HUES64 (cell line): ENCODE measurements at regions not wholly inside any gene's neighbourhood (a gene's known extent, or its start where the extent isn't known, plus 50 kb on each side); places are given as distances from the start of the nearest gene placed in this dataset.

Experiments
- H3K27ac ChIP-seq: 2 replicates; pipeline ENCODE4 v1.7.0; 2013; ENCODE audit warnings: low read depth, low read length, inconsistent platforms
- H3K27me3 ChIP-seq: 2 replicates; pipeline ENCODE4 v1.6.1; 2013; ENCODE audit warnings: mild to moderate bottlenecking, low read length; ENCODE audit not compliant: insufficient read depth
- H3K36me3 ChIP-seq: 2 replicates; pipeline ENCODE4 v1.6.1; 2013; ENCODE audit warnings: mild to moderate bottlenecking, low read length; ENCODE audit not compliant: insufficient read depth
- H3K4me1 ChIP-seq: 2 replicates; pipeline ENCODE4 v1.6.1; 2013; ENCODE audit warnings: mild to moderate bottlenecking, low read length, moderate library complexity; ENCODE audit not compliant: insufficient read depth
- H3K4me3 ChIP-seq: 2 replicates; pipeline ENCODE4 v1.5.1; 2013; ENCODE audit warnings: mild to moderate bottlenecking, low read length, moderate library complexity
- H3K9ac ChIP-seq: 2 replicates; pipeline ENCODE4 v1.6.1; 2013; ENCODE audit warnings: mild to moderate bottlenecking, low read depth, low read length
- H3K9me3 ChIP-seq: 2 replicates; pipeline ENCODE4 v1.6.1; 2013; ENCODE audit warnings: low read depth, low read length; ENCODE audit not compliant: insufficient read depth
- WGBS: fragments of 150-250, 120-280 bp; methylation state at CpG from one replicate; pipeline ENCODE4 v1.1.7; 2013; ENCODE audit warnings: missing lambda C conversion rate; 5-methylcytosine and 5-hydroxymethylcytosine counted together

DNA sequence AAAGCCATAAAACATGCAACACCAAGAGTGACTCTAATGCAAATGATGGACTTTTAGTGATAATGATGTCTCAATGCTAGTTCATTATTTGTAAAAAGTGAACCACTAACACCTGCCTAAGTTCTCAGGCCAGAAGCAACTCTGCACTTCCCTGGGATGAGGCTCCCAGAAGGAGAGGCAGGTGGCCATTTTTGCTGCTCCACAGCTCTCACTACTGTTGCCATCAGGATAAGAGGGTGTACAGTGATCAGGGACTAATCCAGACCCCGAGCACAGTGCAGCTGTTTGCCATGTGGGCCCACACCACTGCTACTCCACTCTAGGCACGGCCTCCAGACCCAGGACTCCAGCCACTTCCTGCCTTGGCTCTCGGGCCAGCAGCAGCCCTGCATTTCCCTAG is 828.3 kb upstream of the MIR17HG start:
- no peak overlapping the region for H3K27ac ChIP-seq
- H3K9me3 ChIP-seq, result peaks cover 7% of the 10 kb centered on the region; the same call in 1 of the 2 replicates
- H3K4me3 ChIP-seq, result no peak overlapping the region
- no peaks in the 10 kb centered on the region for H3K36me3 ChIP-seq
- H3K27me3 ChIP-seq, result no peaks in the 10 kb centered on the region
- 45% methylated on average over 3 of the region's 3 CpGs for WGBS
- H3K4me1 ChIP-seq, result no peaks in the 10 kb centered on the region
- no peak overlapping the region for H3K9ac ChIP-seq

DNA sequence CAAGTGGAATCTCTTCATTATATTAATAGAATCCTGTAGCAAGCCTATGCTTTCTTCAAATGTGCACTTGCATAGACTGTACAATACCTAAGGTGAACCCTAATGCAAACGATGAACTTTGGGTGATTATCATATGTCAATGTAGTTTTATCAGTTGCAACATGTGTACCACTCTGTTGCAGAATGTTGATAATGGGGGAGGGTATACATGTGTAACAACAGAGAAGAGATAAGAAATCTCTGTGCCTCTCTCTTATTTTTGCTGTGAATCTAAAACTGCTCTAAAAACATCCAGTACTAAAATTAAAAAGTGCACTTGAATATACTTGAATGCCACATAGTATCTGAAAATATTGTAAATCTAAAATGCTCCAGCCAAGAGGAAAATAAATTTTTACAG is 820.8 kb upstream of the MIR17HG start:
- 94% methylated on average over 1 of the region's 1 CpG for WGBS
- H3K9me3 ChIP-seq, result 0 out of 2 replicates have a peak, but pooled peaks cover 3% of the 10 kb centered on the region
- no peaks in the 10 kb centered on the region for H3K4me1 ChIP-seq
- H3K4me3 ChIP-seq, result no peak overlapping the region
- no peak overlapping the region for H3K9ac ChIP-seq
- H3K27me3 ChIP-seq, result no peaks in the 10 kb centered on the region
- H3K36me3 ChIP-seq, result no peaks in the 10 kb centered on the region
- H3K27ac ChIP-seq, result no peak overlapping the region

DNA sequence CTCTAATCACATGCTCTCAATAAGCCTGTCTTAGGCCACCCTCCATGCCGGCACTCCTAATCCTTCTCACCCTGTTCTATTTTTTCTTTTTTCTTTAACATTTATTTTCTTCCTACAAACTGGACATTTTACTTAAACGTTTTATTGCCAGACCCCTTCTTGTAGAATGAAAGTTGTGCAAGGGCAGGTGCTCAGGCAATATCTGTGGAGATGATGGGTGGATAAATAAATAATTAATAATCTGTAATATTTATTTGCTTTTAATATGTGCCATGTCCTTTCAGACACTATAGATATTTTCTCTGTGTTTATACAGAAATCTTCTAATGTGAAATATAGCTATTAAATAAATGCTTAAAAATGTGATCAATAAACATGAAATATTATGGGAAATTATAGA is 815.7 kb upstream of the MIR17HG start:
- H3K4me3 ChIP-seq, result no peak overlapping the region
- H3K4me1 ChIP-seq, result no peaks in the 10 kb centered on the region
- WGBS, result 99% methylated on average over 2 of the region's 2 CpGs
- H3K27me3 ChIP-seq, result no peaks in the 10 kb centered on the region
- H3K9me3 ChIP-seq, result no peaks in the 10 kb centered on the region
- H3K9ac ChIP-seq, result no peak overlapping the region
- no peaks in the 10 kb centered on the region for H3K36me3 ChIP-seq
- no peak overlapping the region for H3K27ac ChIP-seq

DNA sequence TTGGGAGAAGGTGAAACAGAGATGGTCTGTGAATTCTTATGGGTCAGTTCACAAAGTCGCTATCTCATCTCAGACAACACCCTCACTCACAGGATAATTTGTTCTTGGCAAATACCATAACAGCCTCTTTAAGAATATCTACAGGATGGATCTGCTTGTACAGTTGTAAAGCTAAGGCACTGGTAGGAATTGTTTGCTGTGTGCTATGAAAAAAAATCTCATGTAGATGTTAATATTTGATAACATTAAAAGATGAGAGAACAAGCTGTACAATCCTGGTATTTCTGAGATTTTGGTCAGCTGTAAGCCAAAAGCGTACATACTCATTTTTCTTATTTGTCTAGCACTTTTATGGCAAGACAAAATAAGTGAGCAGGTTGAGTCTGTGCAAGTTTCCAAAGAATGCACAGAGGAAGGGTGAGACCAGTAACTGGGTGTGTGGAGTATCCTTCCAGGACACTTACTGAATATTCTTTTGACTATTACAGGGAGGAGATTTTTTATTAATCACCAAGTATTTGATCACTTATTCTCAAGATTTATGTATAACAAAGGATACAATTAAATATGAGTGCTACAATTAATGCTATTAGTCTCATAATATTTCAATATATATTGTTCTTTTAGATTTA is 814.5 kb upstream of the MIR17HG start:
- H3K27ac ChIP-seq, result no peak overlapping the region
- WGBS, result 100% methylated on average over 1 of the region's 2 CpGs

DNA sequence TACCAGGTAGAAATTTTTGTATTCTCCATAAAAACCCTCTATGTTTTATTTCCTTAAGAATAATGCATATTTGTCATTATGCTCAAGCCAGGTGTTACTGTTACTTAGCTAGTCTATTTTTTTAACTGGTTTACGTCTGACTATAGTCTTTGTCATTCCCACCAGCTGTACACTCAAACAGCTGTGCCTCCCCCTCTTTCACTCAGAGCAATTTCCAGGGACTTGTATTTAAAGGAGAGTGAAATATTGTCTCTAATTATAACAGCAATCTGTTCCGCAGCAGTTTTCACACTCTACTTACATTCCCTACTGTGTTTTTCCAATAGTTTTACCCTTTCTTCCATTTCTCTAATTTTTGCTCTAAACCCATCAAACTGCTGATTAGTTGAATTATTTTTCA is 813.6 kb upstream of the MIR17HG start:
- Histone ChIP-seq H3K27ac (no peak overlapping the region), H3K36me3 (no peaks in the 10 kb centered on the region), H3K4me1 (no peaks in the 10 kb centered on the region), H3K9ac (no peak overlapping the region), H3K4me3 (no peak overlapping the region), H3K9me3 (no peaks in the 10 kb centered on the region), H3K27me3 (no peaks in the 10 kb centered on the region)
- WGBS, result 100% methylated on average over 2 of the region's 2 CpGs

More for the DNA sequence above, 814.5 kb upstream of the MIR17HG start:
- no peaks in the 10 kb centered on the region for H3K4me1 ChIP-seq
- no peaks in the 10 kb centered on the region for H3K27me3 ChIP-seq
- no peaks in the 10 kb centered on the region for H3K9me3 ChIP-seq
- no peak overlapping the region for H3K9ac ChIP-seq
- no peaks in the 10 kb centered on the region for H3K36me3 ChIP-seq
- H3K4me3 ChIP-seq, result no peak overlapping the region

DNA sequence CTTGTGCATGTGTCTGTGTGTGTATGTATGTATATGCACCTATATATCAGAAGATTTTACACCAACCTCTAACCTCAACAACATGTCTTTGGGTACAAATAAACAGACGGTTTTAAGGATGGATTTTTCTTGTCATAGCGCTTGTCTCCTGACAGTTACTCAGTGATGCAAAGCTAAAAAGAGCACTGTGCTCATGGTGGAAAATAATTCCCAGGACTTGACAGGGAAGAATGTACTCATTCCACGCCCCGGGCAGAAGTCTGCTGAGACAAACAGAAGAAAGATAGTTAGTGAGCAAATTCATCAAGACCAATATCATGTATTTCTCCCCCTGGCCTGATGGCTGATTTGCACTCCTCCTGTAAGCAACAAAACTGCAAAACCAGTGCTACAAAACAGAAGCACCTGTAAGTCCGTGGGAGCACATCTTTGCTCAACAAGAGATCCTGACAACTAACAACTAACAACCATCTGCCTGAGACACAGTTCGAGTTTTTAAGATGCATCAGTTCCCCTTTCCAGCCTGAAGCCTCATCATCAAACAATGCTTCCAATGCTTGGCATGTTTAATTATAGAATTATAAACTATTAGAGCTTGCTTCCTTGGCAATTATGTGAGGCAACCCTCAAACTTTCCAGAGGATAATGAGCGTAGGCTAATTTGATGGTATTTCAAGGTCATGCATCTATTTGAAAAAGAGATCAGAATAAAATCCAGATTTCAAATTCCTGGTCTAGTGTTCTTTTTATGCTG is 812.7 kb upstream of the MIR17HG start:
- no peak overlapping the region for H3K27ac ChIP-seq
- no peaks in the 10 kb centered on the region for H3K4me1 ChIP-seq
- no peak overlapping the region for H3K9ac ChIP-seq
- H3K36me3 ChIP-seq, result no peaks in the 10 kb centered on the region
- no peaks in the 10 kb centered on the region for H3K9me3 ChIP-seq
- 98% methylated on average over 7 of the region's 7 CpGs for WGBS
- no peaks in the 10 kb centered on the region for H3K27me3 ChIP-seq
- H3K4me3 ChIP-seq, result no peak overlapping the region

GRCh38 chr13:90535421-90535820 is 812.1 kb upstream of the MIR17HG start:
- WGBS, result 96% methylated on average over 2 of the region's 2 CpGs

GRCh38 chr13:90538063-90538462 is 809.4 kb upstream of the MIR17HG start:
- Histone ChIP-seq H3K27me3 (no peaks in the 10 kb centered on the region), H3K9me3 (no peaks in the 10 kb centered on the region), H3K4me1 (no peaks in the 10 kb centered on the region), H3K27ac (no peak overlapping the region), H3K36me3 (no peaks in the 10 kb centered on the region), H3K4me3 (no peak overlapping the region), H3K9ac (no peak overlapping the region)
- WGBS, result over 99% methylated on average over 2 of the region's 2 CpGs

More at GRCh38 chr13:90535421-90535820, 812.1 kb upstream of the MIR17HG start:
- H3K9me3 ChIP-seq, result no peaks in the 10 kb centered on the region
- no peaks in the 10 kb centered on the region for H3K4me1 ChIP-seq
- H3K4me3 ChIP-seq, result no peak overlapping the region
- no peak overlapping the region for H3K9ac ChIP-seq
- no peak overlapping the region for H3K27ac ChIP-seq
- H3K36me3 ChIP-seq, result no peaks in the 10 kb centered on the region
- H3K27me3 ChIP-seq, result no peaks in the 10 kb centered on the region

DNA sequence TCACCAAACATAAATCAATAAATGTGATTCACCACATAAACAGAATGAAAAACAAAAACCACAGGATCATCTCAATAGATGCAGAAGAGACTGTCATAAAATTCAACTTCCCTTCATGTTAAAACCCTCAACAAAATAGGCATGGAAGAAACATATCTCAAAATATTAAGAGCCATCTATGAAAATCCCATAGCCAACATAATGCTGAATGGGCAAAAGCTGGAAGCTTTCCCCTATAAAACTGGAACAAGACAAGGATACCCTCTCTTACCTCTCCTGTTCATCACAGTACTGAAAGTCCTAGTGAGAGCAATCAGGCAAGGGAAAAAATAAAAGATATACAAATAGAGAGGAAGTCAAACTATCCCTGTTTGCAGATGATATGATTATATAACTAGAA is 806.1 kb upstream of the MIR17HG start:
- H3K9ac ChIP-seq, result no peak overlapping the region
- H3K27me3 ChIP-seq, result no peaks in the 10 kb centered on the region
- H3K9me3 ChIP-seq, result peaks cover 15% of the 10 kb centered on the region
- H3K4me1 ChIP-seq, result no peaks in the 10 kb centered on the region
- no peak overlapping the region for H3K4me3 ChIP-seq
- no peak overlapping the region for H3K27ac ChIP-seq
- no peaks in the 10 kb centered on the region for H3K36me3 ChIP-seq

DNA sequence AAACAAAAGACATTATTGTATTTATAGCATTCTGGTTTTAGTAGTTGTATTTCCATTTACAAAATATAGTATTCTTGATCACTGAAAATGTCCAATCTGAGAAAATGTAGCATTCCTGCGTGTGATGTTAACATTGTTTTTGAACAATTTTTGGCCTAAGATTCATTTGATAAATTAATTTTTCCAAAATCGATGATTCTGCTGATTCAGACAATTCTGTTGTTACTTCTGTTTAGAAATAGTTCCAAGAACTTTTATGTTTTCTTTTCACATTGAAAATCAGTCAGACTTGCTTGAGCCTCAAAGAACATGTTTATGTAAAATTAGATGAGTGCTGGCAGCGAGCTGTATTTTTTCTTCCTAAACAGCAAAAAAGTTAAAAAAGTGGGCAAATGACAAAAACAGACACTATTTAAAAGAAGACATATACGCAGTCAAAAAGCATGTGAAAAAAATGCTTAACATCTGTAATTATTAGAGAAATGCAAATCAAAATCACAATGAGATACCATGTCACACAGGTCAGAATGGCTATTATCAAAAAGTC is 804.5 kb upstream of the MIR17HG start:
- H3K9me3 ChIP-seq, result peaks cover 32% of the 10 kb centered on the region
- H3K9ac ChIP-seq, result no peak overlapping the region
- no peaks in the 10 kb centered on the region for H3K27me3 ChIP-seq
- no peaks in the 10 kb centered on the region for H3K4me1 ChIP-seq
- WGBS, result 98% methylated on average over 3 of the region's 4 CpGs
- H3K4me3 ChIP-seq, result no peak overlapping the region
- H3K36me3 ChIP-seq, result no peaks in the 10 kb centered on the region
- H3K27ac ChIP-seq, result no peak overlapping the region

- Histone ChIP-seq H3K9me3 (peaks cover 40% of the 10 kb centered on the region), H3K27ac (no peak overlapping the region), H3K9ac (no peak overlapping the region), H3K36me3 (no peaks in the 10 kb centered on the region), H3K4me3 (no peak overlapping the region), H3K27me3 (no peaks in the 10 kb centered on the region), H3K4me1 (no peaks in the 10 kb centered on the region)
- WGBS, result 97% methylated on average over 4 of the region's 4 CpGs
Measured at GRCh38 chr13:90545070-90545840, 802.2 kb upstream of the MIR17HG start.
